ENCODE measurements at regions not wholly inside any gene's neighbourhood (a gene's known extent, or its start where the extent isn't known, plus 50 kb on each side); places are given as distances from the start of the nearest gene placed in this dataset.

GRCh38 chr1:47510282-47510811 lies 72.5 kb downstream of the FOXD2 start:
- Mint-ChIP-seq H3K27ac (ENCODE audit: unreplicated experiment) (no peak overlapping the region), H3K9me3 (ENCODE audit: low read depth) (peaks cover 7% of the 10 kb centered on the region), H3K27me3 (ENCODE audit: low read depth) (peaks cover 30% of the 10 kb centered on the region), H3K4me1 (ENCODE audit: low read depth) (peaks cover 10% of the 10 kb centered on the region), H3K4me3 (ENCODE audit: unreplicated experiment) (no peak overlapping the region), H3K36me3 (ENCODE audit: low read depth) (peaks cover 3% of the 10 kb centered on the region)
- no peak for TF ChIP-seq CTCF (IDR thresholded peaks at IDR 0.05)
- no peak for DNase-seq (ENCODE audit: low spot score)

GRCh38 chr1:47511825-47512224 lies 74.0 kb downstream of the FOXD2 start:
- Mint-ChIP-seq H3K4me1 (ENCODE audit: low read depth) (peaks cover 10% of the 10 kb centered on the region), H3K27ac (ENCODE audit: unreplicated experiment) (no peak overlapping the region), H3K36me3 (ENCODE audit: low read depth) (peaks cover 3% of the 10 kb centered on the region), H3K4me3 (ENCODE audit: unreplicated experiment) (no peak overlapping the region), H3K9me3 (ENCODE audit: low read depth) (peaks cover 7% of the 10 kb centered on the region), H3K27me3 (ENCODE audit: low read depth) (peaks cover 18% of the 10 kb centered on the region)
- no peak for TF ChIP-seq CTCF (IDR thresholded peaks at IDR 0.05)
- DNase-seq (ENCODE audit: low spot score) = no peak

- peaks cover 10% of the 10 kb centered on the region for H3K4me1 Mint-ChIP-seq (ENCODE audit: low read depth)
- TF ChIP-seq CTCF (IDR thresholded peaks at IDR 0.05) = no peak
- no peak overlapping the region for H3K27ac Mint-ChIP-seq (ENCODE audit: unreplicated experiment)
- H3K4me3 Mint-ChIP-seq (ENCODE audit: unreplicated experiment) = no peak overlapping the region
- H3K9me3 Mint-ChIP-seq (ENCODE audit: low read depth) = peaks cover 7% of the 10 kb centered on the region
- H3K27me3 Mint-ChIP-seq (ENCODE audit: low read depth) = peaks cover 20% of the 10 kb centered on the region
- H3K36me3 Mint-ChIP-seq (ENCODE audit: low read depth) = peaks cover 3% of the 10 kb centered on the region
- no peak for DNase-seq (ENCODE audit: low spot score)
These were observed 75.5 kb downstream of the FOXD2 start for GRCh38 chr1:47513393-47513792.

- H3K9me3 Mint-ChIP-seq (ENCODE audit: low read depth) = peaks cover 7% of the 10 kb centered on the region
- H3K27ac Mint-ChIP-seq (ENCODE audit: unreplicated experiment) = no peak overlapping the region
- DNase-seq (ENCODE audit: low spot score) = no peak
- H3K36me3 Mint-ChIP-seq (ENCODE audit: low read depth) = peaks cover 3% of the 10 kb centered on the region
- TF ChIP-seq CTCF (IDR thresholded peaks at IDR 0.05) = no peak
- H3K4me3 Mint-ChIP-seq (ENCODE audit: unreplicated experiment) = no peak overlapping the region
- H3K27me3 Mint-ChIP-seq (ENCODE audit: low read depth) = peaks cover 16% of the 10 kb centered on the region
- H3K4me1 Mint-ChIP-seq (ENCODE audit: low read depth) = peaks cover 7% of the 10 kb centered on the region
These were observed 76.4 kb downstream of the FOXD2 start for GRCh38 chr1:47514229-47514628.

GRCh38 chr1:47515164-47515789 lies 77.4 kb downstream of the FOXD2 start:
- TF ChIP-seq CTCF (IDR thresholded peaks at IDR 0.05) = no peak
- Mint-ChIP-seq H3K36me3 (ENCODE audit: low read depth) (peaks cover 3% of the 10 kb centered on the region), H3K4me1 (ENCODE audit: low read depth) (peaks cover 7% of the 10 kb centered on the region), H3K4me3 (ENCODE audit: unreplicated experiment) (no peak overlapping the region), H3K9me3 (ENCODE audit: low read depth) (peaks cover 7% of the 10 kb centered on the region), H3K27me3 (ENCODE audit: low read depth) (peaks cover 16% of the 10 kb centered on the region), H3K27ac (ENCODE audit: unreplicated experiment) (peak overlapping the region; percentile 28)
- no peak for DNase-seq (ENCODE audit: low spot score)

Measured in chondrocyte (in vitro differentiated cells).